HG03439 (cell line): ENCODE measurements at regions not wholly inside any gene's neighbourhood (a gene's known extent, or its start where the extent isn't known, plus 50 kb on each side); places are given as distances from the start of the nearest gene placed in this dataset.
A peak's percentile ranks its signal among the peaks of the same experiment; 100 is the strongest.

Experiments used
- ATAC-seq: cut with Tn5 transposase; IDR thresholded peaks from one replicate; pipeline ENCODE4 v1.9.1; 2021; ENCODE audit warnings: mild to moderate bottlenecking, moderate library complexity; ENCODE audit not compliant: unreplicated experiment

- no peak for ATAC-seq
These were observed 332.5 kb downstream of the FRK start for GRCh38 chr6:115728171-115728570.

- no peak for ATAC-seq
These were observed 339.1 kb downstream of the FRK start for GRCh38 chr6:115721564-115721963.

GRCh38 chr6:115720900-115721299, 339.8 kb downstream of the FRK start:
- ATAC-seq: no peak

- ATAC-seq: no peak
These were observed 343.2 kb downstream of the FRK start for GRCh38 chr6:115717472-115717871.

GRCh38 chr6:115717062-115717461, 343.6 kb downstream of the FRK start:
- ATAC-seq: peak; percentile 92

GRCh38 chr6:115712291-115712961, 348.3 kb downstream of the FRK start:
- ATAC-seq: no peak

GRCh38 chr6:115708850-115709249, 351.8 kb downstream of the FRK start:
- no peak for ATAC-seq

- ATAC-seq: no peak
These were observed 353.7 kb downstream of the FRK start for GRCh38 chr6:115706981-115707380.

GRCh38 chr6:115706324-115706723, 354.4 kb downstream of the FRK start:
- ATAC-seq: no peak

- ATAC-seq: no peak
These were observed 356.7 kb downstream of the FRK start for GRCh38 chr6:115704028-115704427.

GRCh38 chr6:115691433-115691832, 369.3 kb downstream of the FRK start:
- no peak for ATAC-seq

- ATAC-seq: no peak
These were observed 369.8 kb downstream of the FRK start for GRCh38 chr6:115690854-115691253.

- no peak for ATAC-seq
These were observed 378.5 kb downstream of the FRK start for GRCh38 chr6:115681978-115682775.

GRCh38 chr6:115680621-115681020, 380.1 kb downstream of the FRK start:
- ATAC-seq: no peak

GRCh38 chr6:115677198-115677597, 383.5 kb downstream of the FRK start:
- ATAC-seq: no peak

GRCh38 chr6:115675443-115675842, 385.2 kb downstream of the FRK start:
- ATAC-seq: no peak

GRCh38 chr6:115668781-115669180, 391.9 kb downstream of the FRK start:
- ATAC-seq: no peak

GRCh38 chr6:115668211-115668610, 392.5 kb downstream of the FRK start:
- ATAC-seq: no peak

- ATAC-seq: no peak
These were observed 393.1 kb downstream of the FRK start for GRCh38 chr6:115667478-115668026.

GRCh38 chr6:115666997-115667396, 393.7 kb downstream of the FRK start:
- no peak for ATAC-seq

- no peak for ATAC-seq
These were observed 395.4 kb downstream of the FRK start for GRCh38 chr6:115665310-115665709.

- ATAC-seq: no peak
These were observed 397.0 kb downstream of the FRK start for GRCh38 chr6:115663681-115664080.
